ENCODE measurements at regions not wholly inside any gene's neighbourhood (a gene's known extent, or its start where the extent isn't known, plus 50 kb on each side); places are given as distances from the start of the nearest gene placed in this dataset.

DNA sequence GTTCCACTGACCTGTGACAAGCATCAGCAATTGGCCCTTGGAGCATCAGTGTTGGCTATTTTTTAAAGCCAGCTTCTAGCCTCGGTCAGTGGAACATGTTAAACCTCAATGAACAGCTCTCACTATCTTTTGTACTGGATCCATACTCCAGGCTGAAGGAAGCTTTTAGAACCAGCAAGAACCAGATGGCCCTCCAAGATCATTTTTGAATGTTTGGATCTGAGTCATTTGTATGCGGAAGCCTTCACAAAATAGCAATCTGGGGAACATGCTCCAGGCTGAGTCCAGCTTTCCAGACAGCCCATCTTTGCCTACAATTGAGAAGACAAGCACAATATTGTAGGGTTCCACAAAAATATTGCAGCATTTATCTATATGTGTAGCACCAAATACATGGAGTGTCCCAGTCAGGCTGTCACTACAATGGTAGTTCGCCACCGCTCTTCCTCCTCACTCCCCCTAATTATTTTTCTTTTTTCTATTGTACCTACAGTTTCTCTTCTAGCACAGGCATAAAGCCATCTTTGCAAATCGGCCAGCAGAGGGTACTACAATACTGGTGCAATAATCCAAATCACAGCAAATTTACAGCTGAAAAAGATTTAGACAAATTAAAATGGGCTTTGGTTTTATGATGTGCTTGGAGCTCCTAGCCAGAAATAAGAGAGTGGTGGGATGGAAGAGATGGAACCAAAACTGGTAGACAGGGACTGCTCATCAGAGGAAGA is 177.4 kb upstream of the BLID start:
- no peak for TF ChIP-seq POLR2A (IDR thresholded peaks at IDR 0.05)
- TF ChIP-seq, protein P1, sequence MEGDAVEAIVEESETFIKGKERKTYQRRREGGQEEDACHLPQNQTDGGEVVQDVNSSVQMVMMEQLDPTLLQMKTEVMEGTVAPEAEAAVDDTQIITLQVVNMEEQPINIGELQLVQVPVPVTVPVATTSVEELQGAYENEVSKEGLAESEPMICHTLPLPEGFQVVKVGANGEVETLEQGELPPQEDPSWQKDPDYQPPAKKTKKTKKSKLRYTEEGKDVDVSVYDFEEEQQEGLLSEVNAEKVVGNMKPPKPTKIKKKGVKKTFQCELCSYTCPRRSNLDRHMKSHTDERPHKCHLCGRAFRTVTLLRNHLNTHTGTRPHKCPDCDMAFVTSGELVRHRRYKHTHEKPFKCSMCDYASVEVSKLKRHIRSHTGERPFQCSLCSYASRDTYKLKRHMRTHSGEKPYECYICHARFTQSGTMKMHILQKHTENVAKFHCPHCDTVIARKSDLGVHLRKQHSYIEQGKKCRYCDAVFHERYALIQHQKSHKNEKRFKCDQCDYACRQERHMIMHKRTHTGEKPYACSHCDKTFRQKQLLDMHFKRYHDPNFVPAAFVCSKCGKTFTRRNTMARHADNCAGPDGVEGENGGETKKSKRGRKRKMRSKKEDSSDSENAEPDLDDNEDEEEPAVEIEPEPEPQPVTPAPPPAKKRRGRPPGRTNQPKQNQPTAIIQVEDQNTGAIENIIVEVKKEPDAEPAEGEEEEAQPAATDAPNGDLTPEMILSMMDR (IDR thresholded peaks at IDR 0.05): no peak
